ENCODE measurements at regions not wholly inside any gene's neighbourhood (a gene's known extent, or its start where the extent isn't known, plus 50 kb on each side); places are given as distances from the start of the nearest gene placed in this dataset.

DNA sequence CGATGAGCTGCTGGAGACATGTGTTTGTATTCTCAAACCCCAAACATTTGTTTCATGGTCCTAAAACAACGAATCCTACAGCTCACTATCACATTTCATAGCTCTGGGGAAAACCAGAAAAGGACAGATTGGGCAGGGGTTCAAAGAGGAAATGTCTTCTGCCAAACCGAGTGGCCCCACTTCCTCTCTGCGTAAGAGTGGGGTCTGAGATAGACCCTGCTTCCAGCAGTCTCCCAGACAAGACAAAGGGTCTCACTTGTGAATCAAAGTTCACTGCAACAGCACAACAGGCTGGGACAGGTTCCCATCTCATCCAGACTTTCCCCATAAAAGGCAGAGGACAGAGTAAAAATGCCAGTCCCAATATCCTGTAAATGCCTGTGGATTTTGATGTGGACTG, 276.2 kb upstream of the SLC24A2 start:
- TF ChIP-seq, protein P1, sequence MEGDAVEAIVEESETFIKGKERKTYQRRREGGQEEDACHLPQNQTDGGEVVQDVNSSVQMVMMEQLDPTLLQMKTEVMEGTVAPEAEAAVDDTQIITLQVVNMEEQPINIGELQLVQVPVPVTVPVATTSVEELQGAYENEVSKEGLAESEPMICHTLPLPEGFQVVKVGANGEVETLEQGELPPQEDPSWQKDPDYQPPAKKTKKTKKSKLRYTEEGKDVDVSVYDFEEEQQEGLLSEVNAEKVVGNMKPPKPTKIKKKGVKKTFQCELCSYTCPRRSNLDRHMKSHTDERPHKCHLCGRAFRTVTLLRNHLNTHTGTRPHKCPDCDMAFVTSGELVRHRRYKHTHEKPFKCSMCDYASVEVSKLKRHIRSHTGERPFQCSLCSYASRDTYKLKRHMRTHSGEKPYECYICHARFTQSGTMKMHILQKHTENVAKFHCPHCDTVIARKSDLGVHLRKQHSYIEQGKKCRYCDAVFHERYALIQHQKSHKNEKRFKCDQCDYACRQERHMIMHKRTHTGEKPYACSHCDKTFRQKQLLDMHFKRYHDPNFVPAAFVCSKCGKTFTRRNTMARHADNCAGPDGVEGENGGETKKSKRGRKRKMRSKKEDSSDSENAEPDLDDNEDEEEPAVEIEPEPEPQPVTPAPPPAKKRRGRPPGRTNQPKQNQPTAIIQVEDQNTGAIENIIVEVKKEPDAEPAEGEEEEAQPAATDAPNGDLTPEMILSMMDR (IDR thresholded peaks at IDR 0.05): no peak
- no peak for TF ChIP-seq ZFX (IDR thresholded peaks at IDR 0.05; ENCODE audit: borderline replicate concordance)
- no peak overlapping the region for H3K27ac ChIP-seq

DNA sequence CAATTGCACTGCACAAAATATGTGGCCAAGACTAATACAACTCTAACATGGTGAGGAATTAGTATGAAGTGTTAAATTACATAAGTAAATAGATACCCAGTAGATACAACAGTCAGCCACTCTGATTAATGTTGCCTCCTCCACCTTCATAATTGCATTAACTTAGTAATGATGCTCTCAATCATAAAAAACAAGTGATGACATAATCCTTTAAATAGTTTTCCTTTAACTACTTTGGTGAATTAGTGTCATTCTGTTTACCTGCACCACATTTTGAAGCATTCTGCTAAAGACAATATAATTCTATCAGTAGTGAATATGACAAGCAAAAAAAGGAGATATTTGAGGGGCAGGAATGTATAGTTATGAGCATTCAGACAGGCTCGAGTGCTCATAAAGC, 265.9 kb upstream of the SLC24A2 start:
- no peak for TF ChIP-seq ZFX (IDR thresholded peaks at IDR 0.05; ENCODE audit: borderline replicate concordance)
- TF ChIP-seq, protein P1 (IDR thresholded peaks at IDR 0.05): no peak
- no peak overlapping the region for H3K27ac ChIP-seq

DNA sequence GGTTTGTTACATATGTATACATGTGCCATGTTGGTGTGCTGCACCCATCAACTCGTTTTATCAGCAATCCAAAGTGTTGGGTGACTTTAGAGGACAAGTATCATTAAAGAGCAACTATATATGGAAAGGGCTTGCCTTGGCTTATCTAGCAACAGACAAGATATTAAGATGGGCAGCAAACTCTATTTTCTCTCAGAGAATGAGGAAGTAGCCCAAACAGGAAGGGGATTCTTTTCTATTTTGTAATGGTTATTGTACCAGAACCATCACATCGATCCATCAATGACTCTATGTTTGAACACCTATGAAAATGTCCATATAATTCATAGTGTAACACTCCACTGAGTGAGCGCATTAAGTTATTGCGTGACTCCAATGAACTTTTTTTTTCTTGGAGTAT, 260.1 kb upstream of the SLC24A2 start:
- TF ChIP-seq, protein P1 (IDR thresholded peaks at IDR 0.05): no peak
- TF ChIP-seq ZFX (IDR thresholded peaks at IDR 0.05; ENCODE audit: borderline replicate concordance): no peak
- H3K27ac ChIP-seq: no peak overlapping the region

DNA sequence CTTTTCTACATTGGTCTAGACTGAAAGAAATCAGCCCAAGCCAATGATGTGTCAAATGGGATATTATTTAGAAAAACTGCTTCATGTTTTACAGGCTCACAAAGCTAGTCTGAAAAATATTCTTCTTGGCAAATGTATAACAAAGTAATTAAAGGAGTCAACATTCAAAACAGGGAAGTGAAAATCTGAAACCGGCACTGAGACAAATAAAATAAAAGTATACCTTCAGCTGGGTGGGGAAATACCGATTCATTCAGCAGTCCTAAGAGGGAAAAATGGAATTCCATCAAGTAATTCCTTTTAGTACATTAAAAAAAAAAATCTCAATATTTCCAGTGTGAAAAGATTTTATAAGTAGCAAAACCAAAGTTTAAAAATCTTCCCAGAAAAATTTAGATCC, 259.6 kb upstream of the SLC24A2 start:
- no peak overlapping the region for H3K27ac ChIP-seq
- TF ChIP-seq, protein P1 (IDR thresholded peaks at IDR 0.05): no peak
- TF ChIP-seq ZFX (IDR thresholded peaks at IDR 0.05; ENCODE audit: borderline replicate concordance): no peak

DNA sequence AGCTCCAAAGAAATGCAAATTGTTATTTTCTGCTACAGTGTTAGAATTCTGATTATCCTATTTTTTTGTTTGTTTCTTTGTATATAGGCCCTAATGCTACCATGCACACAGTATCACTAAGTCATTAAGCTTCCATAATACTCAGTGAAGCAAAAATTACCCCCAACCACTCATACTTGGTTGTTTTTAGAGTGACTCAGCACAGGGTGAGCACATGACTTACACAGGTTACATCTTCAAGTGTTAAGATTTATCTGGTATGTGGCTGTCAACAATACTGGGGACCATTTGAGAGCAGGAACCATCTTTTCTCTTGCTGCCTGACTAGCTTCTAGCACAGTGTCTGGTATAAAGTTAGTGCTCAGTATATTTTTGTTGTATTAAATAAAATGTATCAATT, 255.8 kb upstream of the SLC24A2 start:
- TF ChIP-seq, protein P1 (IDR thresholded peaks at IDR 0.05): no peak
- TF ChIP-seq ZFX (IDR thresholded peaks at IDR 0.05; ENCODE audit: borderline replicate concordance): no peak
- no peak overlapping the region for H3K27ac ChIP-seq

DNA sequence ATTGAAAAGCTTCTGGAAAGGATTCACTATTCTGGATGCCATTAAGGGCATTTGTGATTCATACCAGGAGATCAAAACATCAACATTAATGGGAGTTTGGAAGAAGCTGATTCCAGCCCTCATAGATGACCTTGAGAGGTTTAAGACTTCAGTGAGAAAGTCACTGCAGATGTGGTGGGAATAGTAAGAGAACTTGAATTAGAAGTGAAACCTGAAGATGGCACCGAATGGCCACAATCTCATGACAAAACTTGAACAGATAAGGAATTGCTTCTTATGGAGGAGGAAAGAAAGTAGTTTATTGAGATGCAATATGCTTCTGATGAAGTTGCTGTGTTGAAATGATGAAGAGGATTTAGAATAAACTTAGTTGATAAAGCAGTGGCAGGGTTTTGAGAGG, 254.6 kb upstream of the SLC24A2 start:
- TF ChIP-seq, protein P1 (IDR thresholded peaks at IDR 0.05): no peak
- TF ChIP-seq ZFX (IDR thresholded peaks at IDR 0.05; ENCODE audit: borderline replicate concordance): no peak

DNA sequence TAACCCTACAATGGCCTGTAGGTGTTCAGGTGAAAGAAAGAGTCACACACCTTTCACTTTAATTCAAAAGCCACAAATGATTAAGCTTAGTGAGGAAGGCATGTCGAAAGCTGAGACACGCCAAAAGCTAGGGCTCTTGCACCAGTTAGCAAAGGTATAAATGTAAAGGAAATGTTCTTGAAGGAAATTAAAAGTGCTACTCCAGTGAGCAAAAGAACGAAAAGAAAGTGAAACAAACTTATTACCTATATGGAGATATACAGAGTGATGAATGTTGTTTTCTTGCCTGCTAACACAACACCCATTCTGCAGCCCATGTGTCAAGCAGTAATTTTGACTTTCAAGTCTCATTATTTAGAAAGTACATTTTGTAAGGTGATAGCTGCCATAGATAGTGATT, 254.2 kb upstream of the SLC24A2 start:
- no peak overlapping the region for H3K27ac ChIP-seq
- no peak for TF ChIP-seq ZFX (IDR thresholded peaks at IDR 0.05; ENCODE audit: borderline replicate concordance)
- TF ChIP-seq, protein P1 (IDR thresholded peaks at IDR 0.05): no peak

More for the DNA sequence above, 254.6 kb upstream of the SLC24A2 start:
- no peak overlapping the region for H3K27ac ChIP-seq

All from 22Rv1 (cell line).